ENCODE measurements at regions not wholly inside any gene's neighbourhood (a gene's known extent, or its start where the extent isn't known, plus 50 kb on each side); places are given as distances from the start of the nearest gene placed in this dataset.
"Not testable (repeated sequence)": the region's sequence is repeated elsewhere in the genome, so short reads cannot be mapped to it uniquely, and the experiment has no call there.

GRCh38 chr2:53114991-53115390 lies 652.6 kb upstream of the CHAC2 start:
- H3K9me3 ChIP-seq (ENCODE audit: control insufficient read depth, low read length), result peaks cover 8% of the 10 kb centered on the region
- WGBS, 2 experiments (ENCODE audit: insufficient coverage in 1 of 2, insufficient read length in 1 of 2), result 100% methylated on average over 1 of the region's 1 CpG; no CpG with 5 or more reads in 1 of the 2 experiments
- Mint-ChIP-seq H3K4me1 (peaks cover 29% of the 10 kb centered on the region), H3K9me3 (peaks cover 9% of the 10 kb centered on the region), H3K27ac (no peak overlapping the region), H3K27me3 (ENCODE audit: insufficient read depth) (no peaks in the 10 kb centered on the region), H3K36me3 (ENCODE audit: low read depth) (no peaks in the 10 kb centered on the region), H3K4me3 (no peak overlapping the region)
- no peak overlapping the region for H3K27ac ChIP-seq (ENCODE audit: low read depth, low read length)
- H3K36me3 ChIP-seq (ENCODE audit: control insufficient read depth, insufficient read depth, low read length), result no peaks in the 10 kb centered on the region
- H3K27me3 ChIP-seq (ENCODE audit: control insufficient read depth, insufficient read depth, low read length, poor library complexity, severe bottlenecking), result no peaks in the 10 kb centered on the region
- H3K9ac ChIP-seq (ENCODE audit: extremely low read depth, low read length, poor library complexity, severe bottlenecking), result no peak overlapping the region
- DNase-seq, result no peak
- no peak for TF ChIP-seq CTCF (conservative IDR thresholded peaks at IDR 0.05)
- H3K4me1 ChIP-seq (ENCODE audit: control insufficient read depth, insufficient read depth, low read length), result no peaks in the 10 kb centered on the region
- no peak overlapping the region for H3K4me3 ChIP-seq (ENCODE audit: low read length)

- peaks cover 8% of the 10 kb centered on the region for H3K9me3 ChIP-seq (ENCODE audit: control insufficient read depth, low read length)
- WGBS, 2 experiments (ENCODE audit: insufficient coverage in 1 of 2, insufficient read length in 1 of 2), result 100% methylated on average over 2 of the region's 2 CpGs; no CpG with 5 or more reads in 1 of the 2 experiments
- TF ChIP-seq CTCF (conservative IDR thresholded peaks at IDR 0.05), result no peak
- no peak overlapping the region for H3K4me3 ChIP-seq (ENCODE audit: low read length)
- no peak overlapping the region for H3K27ac ChIP-seq (ENCODE audit: low read depth, low read length)
- H3K4me1 Mint-ChIP-seq, result peaks cover 30% of the 10 kb centered on the region
- H3K36me3 ChIP-seq (ENCODE audit: control insufficient read depth, insufficient read depth, low read length), result no peaks in the 10 kb centered on the region
- no peak overlapping the region for H3K27ac Mint-ChIP-seq
- no peaks in the 10 kb centered on the region for H3K36me3 Mint-ChIP-seq (ENCODE audit: low read depth)
- peaks cover 9% of the 10 kb centered on the region for H3K9me3 Mint-ChIP-seq
- H3K9ac ChIP-seq (ENCODE audit: extremely low read depth, low read length, poor library complexity, severe bottlenecking), result no peak overlapping the region
- no peaks in the 10 kb centered on the region for H3K27me3 ChIP-seq (ENCODE audit: control insufficient read depth, insufficient read depth, low read length, poor library complexity, severe bottlenecking)
- no peak overlapping the region for H3K4me3 Mint-ChIP-seq
- H3K27me3 Mint-ChIP-seq (ENCODE audit: insufficient read depth), result no peaks in the 10 kb centered on the region
- H3K4me1 ChIP-seq (ENCODE audit: control insufficient read depth, insufficient read depth, low read length), result no peaks in the 10 kb centered on the region
- DNase-seq, result no peak
Observed at GRCh38 chr2:53114582-53114981, 653.0 kb upstream of the CHAC2 start.

GRCh38 chr2:53112408-53112807 lies 655.2 kb upstream of the CHAC2 start:
- H3K4me1 Mint-ChIP-seq, result peaks cover 30% of the 10 kb centered on the region
- H3K27ac ChIP-seq (ENCODE audit: low read depth, low read length); H3K4me3 ChIP-seq (ENCODE audit: low read length); H3K9me3 ChIP-seq (ENCODE audit: control insufficient read depth, low read length); H3K36me3 Mint-ChIP-seq (ENCODE audit: low read depth); H3K9me3 Mint-ChIP-seq; H3K27me3 ChIP-seq (ENCODE audit: control insufficient read depth, insufficient read depth, low read length, poor library complexity, severe bottlenecking); H3K27me3 Mint-ChIP-seq (ENCODE audit: insufficient read depth); H3K36me3 ChIP-seq (ENCODE audit: control insufficient read depth, insufficient read depth, low read length); H3K4me1 ChIP-seq (ENCODE audit: control insufficient read depth, insufficient read depth, low read length); H3K9ac ChIP-seq (ENCODE audit: extremely low read depth, low read length, poor library complexity, severe bottlenecking): not testable (repeated sequence)
- DNase-seq, result peak; percentile 59
- H3K27ac Mint-ChIP-seq, result peak overlapping the region; percentile 58
- H3K4me3 Mint-ChIP-seq, result peak overlapping the region; percentile 24
- 63 to 88% methylated on average over 1 to 9 of the region's 9 CpGs for WGBS, 2 experiments (ENCODE audit: insufficient coverage in 1 of 2, insufficient read length in 1 of 2)

GRCh38 chr2:53111406-53111805 lies 656.2 kb upstream of the CHAC2 start:
- H3K36me3 Mint-ChIP-seq (ENCODE audit: low read depth), result no peaks in the 10 kb centered on the region
- no peak overlapping the region for H3K9ac ChIP-seq (ENCODE audit: extremely low read depth, low read length, poor library complexity, severe bottlenecking)
- H3K27me3 Mint-ChIP-seq (ENCODE audit: insufficient read depth), result no peaks in the 10 kb centered on the region
- H3K9me3 ChIP-seq (ENCODE audit: control insufficient read depth, low read length), result peaks cover 8% of the 10 kb centered on the region
- H3K4me1 Mint-ChIP-seq, result peaks cover 30% of the 10 kb centered on the region
- H3K36me3 ChIP-seq (ENCODE audit: control insufficient read depth, insufficient read depth, low read length), result no peaks in the 10 kb centered on the region
- TF ChIP-seq CTCF (conservative IDR thresholded peaks at IDR 0.05), result no peak
- no peak overlapping the region for H3K27ac ChIP-seq (ENCODE audit: low read depth, low read length)
- no peak overlapping the region for H3K4me3 ChIP-seq (ENCODE audit: low read length)
- peaks cover 9% of the 10 kb centered on the region for H3K9me3 Mint-ChIP-seq
- no peaks in the 10 kb centered on the region for H3K27me3 ChIP-seq (ENCODE audit: control insufficient read depth, insufficient read depth, low read length, poor library complexity, severe bottlenecking)
- WGBS, 2 experiments (ENCODE audit: insufficient coverage in 1 of 2, insufficient read length in 1 of 2), result 85 to 100% methylated on average over 2 to 3 of the region's 3 CpGs
- no peaks in the 10 kb centered on the region for H3K4me1 ChIP-seq (ENCODE audit: control insufficient read depth, insufficient read depth, low read length)
- peak overlapping the region; percentile 24 for H3K4me3 Mint-ChIP-seq
- DNase-seq, result no peak
- peak overlapping the region; percentile 58 for H3K27ac Mint-ChIP-seq
